Panc1 (cell line): ENCODE measurements at regions not wholly inside any gene's neighbourhood (a gene's known extent, or its start where the extent isn't known, plus 50 kb on each side); places are given as distances from the start of the nearest gene placed in this dataset.

Experiments used
- ATAC-seq: fragments of 200-7000 bp; cut with Tn5 transposase; 2 replicates; pipeline ENCODE4 v1.9.1; 2020; ENCODE audit warnings: mild to moderate bottlenecking, moderate library complexity
- BruUV-seq: library from RNA; stranded (reverse); fragments of 400-500 nt; replicated peaks from 2 replicates; lab custom pipeline; 2021; lab: Mats Ljungman, UMichigan
- CTCF ChIA-PET: fragments of 300-600 bp; sonication (Branson Sonifier 250); formaldehyde crosslinking; loops from one replicate; lab custom pipeline; 2022; ENCODE audit warnings: antibody characterized with exemption; lab: Charles Lee
- POLR2A ChIA-PET: fragments of 300-600 bp; sonication (Branson Sonifier 250); formaldehyde crosslinking; loops from one replicate; lab custom pipeline; 2022; ENCODE audit warnings: antibody characterized with exemption; lab: Charles Lee
- DNase-seq: peaks from one replicate; pipeline ENCODE4 v3.0.0-alpha.2; 2010; ENCODE audit warnings: low read depth, low spot score
- H3K27ac ChIP-seq: 2 replicates; pipeline ENCODE4 v1.5.1; 2011; ENCODE audit warnings: mild to moderate bottlenecking, low read length, inconsistent platforms
- H3K27me3 ChIP-seq: fragments of 200-500 bp; sonication (Bioruptor generic); 2 replicates; pipeline ENCODE4 v1.6.0; 2014; ENCODE audit warnings: low read length, inconsistent platforms; ENCODE audit not compliant: control insufficient read depth, insufficient read depth
- H3K36me3 ChIP-seq: fragments of 200-500 bp; sonication (Bioruptor generic); 2 replicates; pipeline ENCODE4 v1.5.1; 2014; ENCODE audit warnings: inconsistent platforms, mild to moderate bottlenecking, low read length, moderate library complexity; ENCODE audit not compliant: control insufficient read depth, insufficient read depth
- H3K4me1 ChIP-seq: 2 replicates; pipeline ENCODE4 v1.5.1; 2011; ENCODE audit warnings: inconsistent platforms, mild to moderate bottlenecking, low read length, moderate library complexity; ENCODE audit not compliant: control insufficient read depth, insufficient read depth
- H3K4me3 ChIP-seq, 2 experiments: 2 replicates each; pipeline ENCODE4 v1.5.1; 2011 to 2012; ENCODE audit warnings: low read depth in 2 of 2, low read length in 2 of 2, mild to moderate bottlenecking in 2 of 2, inconsistent platforms in 1 of 2, moderate library complexity in 1 of 2
- H3K9me3 ChIP-seq: fragments of 200-500 bp; sonication (Bioruptor generic); 2 replicates; pipeline ENCODE4 v1.5.1; 2014; ENCODE audit warnings: low read depth, mild to moderate bottlenecking, inconsistent platforms, low read length, moderate library complexity; ENCODE audit not compliant: control insufficient read depth, insufficient read depth
- CTCF ChIP-seq: fragments of 450-650 bp; IDR thresholded peaks from 2 replicates; pipeline ENCODE4 v1.5.1; 2017; ENCODE audit warnings: mild to moderate bottlenecking
- POLR2AphosphoS5 ChIP-seq: IDR thresholded peaks from 2 replicates; pipeline ENCODE4 v1.6.1; 2012; ENCODE audit warnings: mild to moderate bottlenecking, low read depth, low read length, moderate library complexity
- REST ChIP-seq, 2 experiments: IDR thresholded peaks; 2 replicates each; pipeline ENCODE4 v1.6.1; 2011 to 2012; ENCODE audit warnings: low read depth in 2 of 2, control low read depth in 1 of 2, low read length in 1 of 2, mild to moderate bottlenecking in 1 of 2, moderate library complexity in 1 of 2; ENCODE audit not compliant: insufficient read depth in 1 of 2
- SIN3A ChIP-seq: IDR thresholded peaks from 2 replicates; pipeline ENCODE4 v1.6.1; 2012; ENCODE audit warnings: low read depth, mild to moderate bottlenecking, low read length, moderate library complexity, borderline replicate concordance; ENCODE audit not compliant: insufficient read depth
- TCF7L2 ChIP-seq: IDR thresholded peaks from 2 replicates; pipeline ENCODE4 v1.6.1; 2011; ENCODE audit warnings: mild to moderate bottlenecking, low read depth, low read length, inconsistent platforms
- in situ Hi-C: cut with HindIII; loops from 2 replicates; pipeline ENCODE4 v1.10.0; 2016; ENCODE audit warnings: low sequenced_read_pairs, low pct_unique_long_range_greater_than_20kb
- intact Hi-C: fragments of 100-400 bp; cut with micrococcal nuclease; formaldehyde crosslinking; loops from one replicate; pipeline ENCODE4 v1.10.0; 2022; ENCODE audit not compliant: unreplicated experiment

- POLR2A ChIA-PET, result interaction anchor here (0.6 to 0.7 kb wide), 2 partner anchors 638 to 860 kb away, joined by 3 to 5 read pairs; no protein-coding TSS in a partner anchor
- no TSS peak for BruUV-seq
- in situ Hi-C loops, result no loop called here
These were observed 82.5 kb downstream of the HHIPL2 start for GRCh38 chr1:222465211-222466041.

More at GRCh38 chr1:222465211-222466041, 82.5 kb downstream of the HHIPL2 start:
- DNase-seq (peak; percentile 81), ATAC-seq (peak; percentile 99)
- Histone ChIP-seq H3K4me3 (peak overlapping the region; percentile 63 to 80), H3K9me3 (no peaks in the 10 kb centered on the region), H3K27me3 (no peaks in the 10 kb centered on the region), H3K36me3 (no peaks in the 10 kb centered on the region), H3K27ac (peak overlapping the region; percentile 99), H3K4me1 (peaks cover 8% of the 10 kb centered on the region)
- TF ChIP-seq TCF7L2 (0 out of 2 replicates have a peak, but pooled peaks have one; percentile 38), POLR2AphosphoS5 (peak; percentile 81), CTCF (peak; percentile 100), REST (IDR thresholded peaks at IDR 0.05; ENCODE audit: insufficient read depth in 1 of 2, low read depth in 2 of 2, low read length in 1 of 2) (peak in 1 of 2 experiments; percentile 29; a peak in 1 of 4 replicates), SIN3A (peak; percentile 91; the same call in 1 of the 2 replicates)
- CTCF ChIA-PET, result interaction anchor here (0.6 to 1.9 kb wide), 3 partner anchors 10 to 1586 kb away, joined by 3 to 34 read pairs (median 3); partner anchors contain the start of gene HLX
- intact Hi-C loops, result loop anchor here (1.0 to 5.0 kb wide), 2 partner anchors 169 to 247 kb away; partner anchors contain the start of genes AIDA and BROX
